RPMI8226 (cell line): ENCODE measurements at regions not wholly inside any gene's neighbourhood (a gene's known extent, or its start where the extent isn't known, plus 50 kb on each side); places are given as distances from the start of the nearest gene placed in this dataset.

Experiments
- DNase-seq: peaks from one replicate; pipeline ENCODE4 v3.0.0-alpha.2; 2015

- DNase-seq = no peak
Observed at GRCh38 chr1:60228041-60228491, 154.5 kb upstream of the C1orf87 start.

GRCh38 chr1:60227601-60228000, 154.0 kb upstream of the C1orf87 start:
- DNase-seq = no peak

- no peak for DNase-seq
Observed at GRCh38 chr1:60225486-60225885, 151.9 kb upstream of the C1orf87 start.

- no peak for DNase-seq
Observed at GRCh38 chr1:60224523-60224922, 151.0 kb upstream of the C1orf87 start.

- no peak for DNase-seq
Observed at GRCh38 chr1:60223158-60223557, 149.6 kb upstream of the C1orf87 start.

- no peak for DNase-seq
Observed at GRCh38 chr1:60222360-60223115, 149.0 kb upstream of the C1orf87 start.

- no peak for DNase-seq
Observed at GRCh38 chr1:60213253-60213652, 139.7 kb upstream of the C1orf87 start.

- DNase-seq = no peak
Observed at GRCh38 chr1:60196026-60196425, 122.5 kb upstream of the C1orf87 start.

- no peak for DNase-seq
Observed at GRCh38 chr1:60185684-60186083, 112.1 kb upstream of the C1orf87 start.

- no peak for DNase-seq
Observed at GRCh38 chr1:60184521-60184920, 111.0 kb upstream of the C1orf87 start.

GRCh38 chr1:60173729-60174505, 100.3 kb upstream of the C1orf87 start:
- DNase-seq = no peak

- no peak for DNase-seq
Observed at GRCh38 chr1:60173006-60173405, 99.4 kb upstream of the C1orf87 start.

GRCh38 chr1:60171801-60172200, 98.2 kb upstream of the C1orf87 start:
- DNase-seq = no peak

- DNase-seq = no peak
Observed at GRCh38 chr1:60170709-60171108, 97.1 kb upstream of the C1orf87 start.

GRCh38 chr1:60169206-60169605, 95.6 kb upstream of the C1orf87 start:
- DNase-seq = no peak

GRCh38 chr1:60162936-60163335, 89.4 kb upstream of the C1orf87 start:
- DNase-seq = no peak

- no peak for DNase-seq
Observed at GRCh38 chr1:60160141-60160540, 86.6 kb upstream of the C1orf87 start.

- DNase-seq = no peak
Observed at GRCh38 chr1:60156371-60156770, 82.8 kb upstream of the C1orf87 start.

GRCh38 chr1:60153961-60154360, 80.4 kb upstream of the C1orf87 start:
- DNase-seq = no peak

GRCh38 chr1:60152891-60153290, 79.3 kb upstream of the C1orf87 start:
- DNase-seq = no peak

GRCh38 chr1:60151311-60151710, 77.7 kb upstream of the C1orf87 start:
- no peak for DNase-seq

GRCh38 chr1:60149251-60149650, 75.7 kb upstream of the C1orf87 start:
- peak; percentile 91 for DNase-seq

- DNase-seq = no peak
Observed at GRCh38 chr1:60146884-60147283, 73.3 kb upstream of the C1orf87 start.

- no peak for DNase-seq
Observed at GRCh38 chr1:60145771-60146170, 72.2 kb upstream of the C1orf87 start.
